ENCODE measurements at regions not wholly inside any gene's neighbourhood (a gene's known extent, or its start where the extent isn't known, plus 50 kb on each side); places are given as distances from the start of the nearest gene placed in this dataset.

DNA sequence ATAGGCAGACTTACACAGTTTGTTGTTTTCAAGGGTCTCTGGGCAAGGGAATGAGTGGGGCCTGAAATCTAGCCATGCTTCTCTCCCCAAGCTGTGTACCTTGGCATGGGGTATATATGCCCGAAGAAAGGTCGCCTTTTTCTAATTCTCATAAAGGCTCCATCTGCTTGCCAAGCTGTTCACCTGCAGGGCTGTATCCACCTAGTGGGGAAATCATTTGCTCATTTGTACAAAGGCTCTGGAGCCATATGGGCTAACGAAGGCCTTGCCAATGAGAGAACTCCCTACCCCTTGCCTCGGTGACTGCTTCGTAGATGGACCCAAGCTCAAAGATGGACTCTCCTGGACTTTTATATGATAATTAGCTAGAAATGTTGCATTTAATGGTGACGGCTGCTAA is 1097.0 kb downstream of the PDHA2 start:
- no peak overlapping the region for H3K9ac ChIP-seq (ENCODE audit: low read length)
- H4K20me1 ChIP-seq (ENCODE audit: insufficient read depth) = no peaks in the 10 kb centered on the region
- CTCF ChIA-PET = no interaction called here
- no peak overlapping the region for H3K27ac ChIP-seq (ENCODE audit: low read depth, low read length)
- H3K79me2 ChIP-seq (ENCODE audit: insufficient read depth, low read length) = no peaks in the 10 kb centered on the region
- no peaks in the 10 kb centered on the region for H3K9me2 ChIP-seq (ENCODE audit: insufficient read depth)
- no TSS peak for BruUV-seq (replicated peaks)
- DNase-seq (ENCODE audit: low read depth, low spot score) = no peak
- TF ChIP-seq ZFX (IDR thresholded peaks at IDR 0.05) (no peak), FOSL1 (IDR thresholded peaks at IDR 0.05; ENCODE audit: low read depth) (no peak), SP1 (IDR thresholded peaks at IDR 0.05; ENCODE audit: low read depth) (no peak)
- TF ChIP-seq, protein P1, sequence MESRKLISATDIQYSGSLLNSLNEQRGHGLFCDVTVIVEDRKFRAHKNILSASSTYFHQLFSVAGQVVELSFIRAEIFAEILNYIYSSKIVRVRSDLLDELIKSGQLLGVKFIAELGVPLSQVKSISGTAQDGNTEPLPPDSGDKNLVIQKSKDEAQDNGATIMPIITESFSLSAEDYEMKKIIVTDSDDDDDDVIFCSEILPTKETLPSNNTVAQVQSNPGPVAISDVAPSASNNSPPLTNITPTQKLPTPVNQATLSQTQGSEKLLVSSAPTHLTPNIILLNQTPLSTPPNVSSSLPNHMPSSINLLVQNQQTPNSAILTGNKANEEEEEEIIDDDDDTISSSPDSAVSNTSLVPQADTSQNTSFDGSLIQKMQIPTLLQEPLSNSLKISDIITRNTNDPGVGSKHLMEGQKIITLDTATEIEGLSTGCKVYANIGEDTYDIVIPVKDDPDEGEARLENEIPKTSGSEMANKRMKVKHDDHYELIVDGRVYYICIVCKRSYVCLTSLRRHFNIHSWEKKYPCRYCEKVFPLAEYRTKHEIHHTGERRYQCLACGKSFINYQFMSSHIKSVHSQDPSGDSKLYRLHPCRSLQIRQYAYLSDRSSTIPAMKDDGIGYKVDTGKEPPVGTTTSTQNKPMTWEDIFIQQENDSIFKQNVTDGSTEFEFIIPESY (IDR thresholded peaks at IDR 0.05; ENCODE audit: extremely low read depth, insufficient replicate concordance, low read length) = no peak
- TF ChIP-seq, protein P2, sequence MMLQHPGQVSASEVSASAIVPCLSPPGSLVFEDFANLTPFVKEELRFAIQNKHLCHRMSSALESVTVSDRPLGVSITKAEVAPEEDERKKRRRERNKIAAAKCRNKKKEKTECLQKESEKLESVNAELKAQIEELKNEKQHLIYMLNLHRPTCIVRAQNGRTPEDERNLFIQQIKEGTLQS (IDR thresholded peaks at IDR 0.05) = no peak
- intact Hi-C loops (cut with micrococcal nuclease) = no loop called here
- H3K27me3 ChIP-seq (ENCODE audit: insufficient read depth, low read length) = no peaks in the 10 kb centered on the region
- H3K4me1 ChIP-seq (ENCODE audit: control insufficient read depth in 1 of 2, insufficient read depth in 2 of 2, low read length in 2 of 2) = no peaks in the 10 kb centered on the region
- H3K4me2 ChIP-seq (ENCODE audit: low read length) = no peak overlapping the region
- no peaks in the 10 kb centered on the region for H3K36me3 ChIP-seq (ENCODE audit: control insufficient read depth in 1 of 2, insufficient read depth in 2 of 2, low read length in 2 of 2)
- H2AFZ ChIP-seq (ENCODE audit: low read depth, low read length, poor library complexity, severe bottlenecking) = no peak overlapping the region
- no peaks in the 10 kb centered on the region for H3K9me3 ChIP-seq (ENCODE audit: control insufficient read depth in 1 of 2, insufficient read depth in 1 of 2, low read depth in 1 of 2, low read length in 2 of 2)
- no peak for ATAC-seq
- RAD21 ChIA-PET (ENCODE audit: low non-redundant PET in 1 of 2, low total read pairs in 2 of 2, uncharacterized antibody in 2 of 2, unreplicated experiment in 2 of 2) = no interaction called here
- POLR2A ChIA-PET = no interaction called here
- H3K4me3 ChIP-seq (replicated peaks in 1 of 2; ENCODE audit: low read depth in 1 of 2, low read length in 2 of 2) = no peak overlapping the region

DNA sequence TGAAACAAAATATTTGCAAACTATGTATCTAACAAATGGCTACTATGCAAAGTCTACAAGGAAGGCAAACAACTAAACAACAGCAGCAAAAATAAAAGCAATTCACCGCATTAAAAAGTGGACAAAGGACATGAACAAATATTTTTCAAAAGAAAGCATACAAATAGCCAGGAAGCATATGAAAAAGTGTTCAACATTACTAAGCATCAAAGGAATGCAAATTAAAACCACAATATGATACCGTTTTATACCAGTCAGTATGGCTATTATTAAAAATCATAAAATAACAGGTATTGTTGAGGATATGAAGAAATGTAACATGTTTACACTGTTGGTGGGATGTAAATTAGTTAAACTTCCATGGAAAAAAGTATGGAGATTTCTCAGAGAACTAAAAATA is 1106.7 kb downstream of the PDHA2 start:
- ChIA-PET POLR2A (no interaction called here), CTCF (no interaction called here), RAD21 (ENCODE audit: low non-redundant PET in 1 of 2, low total read pairs in 2 of 2, uncharacterized antibody in 2 of 2, unreplicated experiment in 2 of 2) (no interaction called here)
- Histone ChIP-seq H3K36me3 (ENCODE audit: control insufficient read depth in 1 of 2, insufficient read depth in 2 of 2, low read length in 2 of 2) (no peaks in the 10 kb centered on the region), H3K9me2 (ENCODE audit: insufficient read depth) (no peaks in the 10 kb centered on the region), H2AFZ (ENCODE audit: low read depth, low read length, poor library complexity, severe bottlenecking) (no peak overlapping the region), H3K4me1 (ENCODE audit: control insufficient read depth in 1 of 2, insufficient read depth in 2 of 2, low read length in 2 of 2) (no peaks in the 10 kb centered on the region), H3K4me3 (replicated peaks in 1 of 2; ENCODE audit: low read depth in 1 of 2, low read length in 2 of 2) (no peak overlapping the region), H3K9ac (ENCODE audit: low read length) (no peak overlapping the region), H3K27ac (ENCODE audit: low read depth, low read length) (no peak overlapping the region), H4K20me1 (ENCODE audit: insufficient read depth) (no peaks in the 10 kb centered on the region), H3K27me3 (ENCODE audit: insufficient read depth, low read length) (no peaks in the 10 kb centered on the region), H3K4me2 (ENCODE audit: low read length) (no peak overlapping the region), H3K9me3 (ENCODE audit: control insufficient read depth in 1 of 2, insufficient read depth in 1 of 2, low read depth in 1 of 2, low read length in 2 of 2) (no peaks in the 10 kb centered on the region), H3K79me2 (ENCODE audit: insufficient read depth, low read length) (no peaks in the 10 kb centered on the region)
- no peak for ATAC-seq
- no peak for DNase-seq (ENCODE audit: low read depth, low spot score)
- BruUV-seq (replicated peaks) = no TSS peak
- intact Hi-C loops (cut with micrococcal nuclease) = loop anchor here (10.0 kb wide), 1 partner anchor 388 kb away; no protein-coding TSS in a partner anchor
- TF ChIP-seq, protein P3, sequence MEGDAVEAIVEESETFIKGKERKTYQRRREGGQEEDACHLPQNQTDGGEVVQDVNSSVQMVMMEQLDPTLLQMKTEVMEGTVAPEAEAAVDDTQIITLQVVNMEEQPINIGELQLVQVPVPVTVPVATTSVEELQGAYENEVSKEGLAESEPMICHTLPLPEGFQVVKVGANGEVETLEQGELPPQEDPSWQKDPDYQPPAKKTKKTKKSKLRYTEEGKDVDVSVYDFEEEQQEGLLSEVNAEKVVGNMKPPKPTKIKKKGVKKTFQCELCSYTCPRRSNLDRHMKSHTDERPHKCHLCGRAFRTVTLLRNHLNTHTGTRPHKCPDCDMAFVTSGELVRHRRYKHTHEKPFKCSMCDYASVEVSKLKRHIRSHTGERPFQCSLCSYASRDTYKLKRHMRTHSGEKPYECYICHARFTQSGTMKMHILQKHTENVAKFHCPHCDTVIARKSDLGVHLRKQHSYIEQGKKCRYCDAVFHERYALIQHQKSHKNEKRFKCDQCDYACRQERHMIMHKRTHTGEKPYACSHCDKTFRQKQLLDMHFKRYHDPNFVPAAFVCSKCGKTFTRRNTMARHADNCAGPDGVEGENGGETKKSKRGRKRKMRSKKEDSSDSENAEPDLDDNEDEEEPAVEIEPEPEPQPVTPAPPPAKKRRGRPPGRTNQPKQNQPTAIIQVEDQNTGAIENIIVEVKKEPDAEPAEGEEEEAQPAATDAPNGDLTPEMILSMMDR (IDR thresholded peaks at IDR 0.05 in 2 of 3, conservative IDR thresholded peaks at IDR 0.05 in 1 of 3; ENCODE audit: borderline replicate concordance in 1 of 3, insufficient read depth in 1 of 3, low read depth in 2 of 3, low read length in 2 of 3) = no peak
- TF ChIP-seq, protein P2 (IDR thresholded peaks at IDR 0.05) = no peak
- TF ChIP-seq EZH2 (IDR thresholded peaks at IDR 0.05) (no peak), POLR2AphosphoS5 (IDR thresholded peaks at IDR 0.05; ENCODE audit: low read depth, low read length) (no peak), ZFX (IDR thresholded peaks at IDR 0.05) (no peak), RAD21 (IDR thresholded peaks at IDR 0.05; ENCODE audit: low read depth) (no peak), ZNF274 (IDR thresholded peaks at IDR 0.05; ENCODE audit: low read depth, low read length) (no peak), CEBPB (IDR thresholded peaks at IDR 0.05; ENCODE audit: low read depth) (no peak), JUND (IDR thresholded peaks at IDR 0.05) (no peak)
- TF ChIP-seq, protein P4, sequence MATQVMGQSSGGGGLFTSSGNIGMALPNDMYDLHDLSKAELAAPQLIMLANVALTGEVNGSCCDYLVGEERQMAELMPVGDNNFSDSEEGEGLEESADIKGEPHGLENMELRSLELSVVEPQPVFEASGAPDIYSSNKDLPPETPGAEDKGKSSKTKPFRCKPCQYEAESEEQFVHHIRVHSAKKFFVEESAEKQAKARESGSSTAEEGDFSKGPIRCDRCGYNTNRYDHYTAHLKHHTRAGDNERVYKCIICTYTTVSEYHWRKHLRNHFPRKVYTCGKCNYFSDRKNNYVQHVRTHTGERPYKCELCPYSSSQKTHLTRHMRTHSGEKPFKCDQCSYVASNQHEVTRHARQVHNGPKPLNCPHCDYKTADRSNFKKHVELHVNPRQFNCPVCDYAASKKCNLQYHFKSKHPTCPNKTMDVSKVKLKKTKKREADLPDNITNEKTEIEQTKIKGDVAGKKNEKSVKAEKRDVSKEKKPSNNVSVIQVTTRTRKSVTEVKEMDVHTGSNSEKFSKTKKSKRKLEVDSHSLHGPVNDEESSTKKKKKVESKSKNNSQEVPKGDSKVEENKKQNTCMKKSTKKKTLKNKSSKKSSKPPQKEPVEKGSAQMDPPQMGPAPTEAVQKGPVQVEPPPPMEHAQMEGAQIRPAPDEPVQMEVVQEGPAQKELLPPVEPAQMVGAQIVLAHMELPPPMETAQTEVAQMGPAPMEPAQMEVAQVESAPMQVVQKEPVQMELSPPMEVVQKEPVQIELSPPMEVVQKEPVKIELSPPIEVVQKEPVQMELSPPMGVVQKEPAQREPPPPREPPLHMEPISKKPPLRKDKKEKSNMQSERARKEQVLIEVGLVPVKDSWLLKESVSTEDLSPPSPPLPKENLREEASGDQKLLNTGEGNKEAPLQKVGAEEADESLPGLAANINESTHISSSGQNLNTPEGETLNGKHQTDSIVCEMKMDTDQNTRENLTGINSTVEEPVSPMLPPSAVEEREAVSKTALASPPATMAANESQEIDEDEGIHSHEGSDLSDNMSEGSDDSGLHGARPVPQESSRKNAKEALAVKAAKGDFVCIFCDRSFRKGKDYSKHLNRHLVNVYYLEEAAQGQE (IDR thresholded peaks at IDR 0.05; ENCODE audit: low read depth) = no peak
